NOMO-1 treated with DMSO at 0.1 percent for 48 hours (cell line): ENCODE measurements at regions not wholly inside any gene's neighbourhood (a gene's known extent, or its start where the extent isn't known, plus 50 kb on each side); places are given as distances from the start of the nearest gene placed in this dataset.

Source experiments
- DNase-seq: peaks from one replicate; lab custom pipeline; 2025; ENCODE audit not compliant: unreplicated experiment; lab: John Stamatoyannopoulos, UW

- DNase-seq, result no peak
These were observed 265.3 kb upstream of the HABP2 start for GRCh38 chr10:113287592-113287991.

GRCh38 chr10:113290137-113290536 is 262.7 kb upstream of the HABP2 start:
- DNase-seq, result no peak

GRCh38 chr10:113291413-113291812 is 261.4 kb upstream of the HABP2 start:
- no peak for DNase-seq

GRCh38 chr10:113292086-113292485 is 260.8 kb upstream of the HABP2 start:
- DNase-seq, result peak; percentile 67

GRCh38 chr10:113292743-113293142 is 260.1 kb upstream of the HABP2 start:
- DNase-seq, result no peak

- no peak for DNase-seq
These were observed 259.7 kb upstream of the HABP2 start for GRCh38 chr10:113293167-113293566.

- no peak for DNase-seq
These were observed 258.0 kb upstream of the HABP2 start for GRCh38 chr10:113294868-113295267.

GRCh38 chr10:113297226-113297625 is 255.6 kb upstream of the HABP2 start:
- no peak for DNase-seq

- no peak for DNase-seq
These were observed 254.2 kb upstream of the HABP2 start for GRCh38 chr10:113298616-113299015.

GRCh38 chr10:113300201-113300600 is 252.7 kb upstream of the HABP2 start:
- no peak for DNase-seq

- DNase-seq, result peak; percentile 74
These were observed 252.2 kb upstream of the HABP2 start for GRCh38 chr10:113300617-113301016.

GRCh38 chr10:113301342-113301984 is 251.4 kb upstream of the HABP2 start:
- DNase-seq, result no peak

GRCh38 chr10:113302062-113302461 is 250.8 kb upstream of the HABP2 start:
- DNase-seq, result no peak

GRCh38 chr10:113303544-113304146 is 249.2 kb upstream of the HABP2 start:
- DNase-seq, result peak; percentile 41

GRCh38 chr10:113304726-113305125 is 248.1 kb upstream of the HABP2 start:
- DNase-seq, result no peak

- no peak for DNase-seq
These were observed 247.0 kb upstream of the HABP2 start for GRCh38 chr10:113305871-113306270.

- no peak for DNase-seq
These were observed 243.1 kb upstream of the HABP2 start for GRCh38 chr10:113309791-113310190.

- peak; percentile 37 for DNase-seq
These were observed 242.5 kb upstream of the HABP2 start for GRCh38 chr10:113310347-113310746.

- DNase-seq, result no peak
These were observed 239.7 kb upstream of the HABP2 start for GRCh38 chr10:113313048-113313602.

- DNase-seq, result no peak
These were observed 239.1 kb upstream of the HABP2 start for GRCh38 chr10:113313722-113314121.

- DNase-seq, result no peak
These were observed 236.3 kb upstream of the HABP2 start for GRCh38 chr10:113316506-113316905.

- DNase-seq, result no peak
These were observed 235.4 kb upstream of the HABP2 start for GRCh38 chr10:113317489-113317888.

- no peak for DNase-seq
These were observed 233.4 kb upstream of the HABP2 start for GRCh38 chr10:113319479-113319878.
